ENCODE measurements at regions not wholly inside any gene's neighbourhood (a gene's known extent, or its start where the extent isn't known, plus 50 kb on each side); places are given as distances from the start of the nearest gene placed in this dataset.

DNA sequence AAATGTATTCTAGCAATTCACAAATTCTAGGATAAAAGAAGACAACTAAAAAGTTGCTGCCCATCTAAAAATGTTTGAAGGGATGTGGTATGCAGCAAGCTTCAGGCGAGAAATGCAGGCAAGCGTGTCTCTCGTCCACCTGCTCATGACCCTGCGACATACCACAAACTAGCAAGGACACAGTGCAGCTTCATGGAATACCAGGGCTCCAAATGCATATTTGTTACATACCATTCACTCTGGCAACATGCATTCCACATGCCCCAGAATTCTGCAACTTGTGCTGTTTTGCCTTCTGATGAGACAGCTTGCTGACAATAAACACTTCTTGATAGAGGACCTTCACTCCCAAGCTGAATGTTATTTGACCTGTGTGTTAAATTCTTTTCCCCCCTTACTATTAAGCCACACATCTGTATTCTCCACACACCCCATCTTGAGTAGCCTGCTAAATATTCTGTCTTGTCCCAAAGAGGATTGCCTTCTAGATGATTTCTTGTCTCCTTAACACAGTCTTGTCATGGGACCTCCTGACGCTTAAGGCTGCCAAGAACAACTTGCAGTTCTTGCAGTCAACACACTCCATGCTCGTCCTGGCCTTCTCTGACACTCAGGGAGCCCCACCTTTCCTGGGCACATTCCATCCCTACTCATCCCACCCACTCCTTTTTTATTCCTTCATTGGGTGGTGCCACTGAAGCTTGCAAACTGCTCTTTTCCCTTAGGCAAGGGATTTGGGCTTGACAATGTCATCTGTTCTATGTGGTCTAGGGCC, 340.5 kb downstream of the PIK3R1 start:
- 78 to 80% methylated on average over 6 of the region's 6 CpGs for WGBS, 2 donors

DNA sequence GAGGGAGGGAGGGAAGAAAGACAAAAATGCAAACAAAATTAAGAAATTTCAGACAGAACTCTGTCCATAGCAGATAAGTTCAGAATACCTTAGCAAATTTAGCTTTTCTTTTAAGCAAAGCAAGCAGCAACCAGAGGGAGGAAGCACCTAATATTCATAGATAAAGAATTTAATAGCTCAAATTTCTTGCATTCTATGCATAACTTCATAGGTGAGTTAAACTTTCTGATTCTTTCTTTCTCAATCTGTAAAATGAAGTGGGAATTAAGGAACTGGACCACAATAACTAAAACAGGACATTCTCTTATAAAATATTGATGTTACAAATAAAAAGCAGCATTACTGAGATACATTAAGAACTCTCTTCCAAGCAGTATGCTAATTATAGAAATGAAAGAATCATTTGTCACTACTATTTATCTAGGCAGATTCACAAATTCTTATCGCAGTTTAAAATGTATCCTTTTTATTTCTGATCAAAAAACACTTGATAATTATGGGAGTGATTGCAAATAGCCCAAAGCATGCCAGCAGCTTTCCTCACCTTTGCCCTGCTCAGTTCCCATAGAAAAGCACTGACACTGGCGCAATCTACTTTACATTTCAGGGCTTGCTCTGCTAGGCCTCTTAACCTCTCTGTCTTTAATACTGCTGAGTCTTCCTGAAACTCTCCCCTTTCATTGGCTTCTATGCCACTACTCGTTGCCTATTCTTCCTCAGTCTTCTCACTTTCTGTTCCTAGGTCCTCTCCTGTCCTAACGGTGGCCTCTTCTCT, 341.8 kb downstream of the PIK3R1 start:
- Histone ChIP-seq H3K36me3 (ENCODE audit: control insufficient read depth in 2 of 2, insufficient read depth in 2 of 2, low read length in 1 of 2) (no peaks in the 10 kb centered on the region), H3K4me3 (ENCODE audit: low read depth in 1 of 2, low read length in 2 of 2) (no peak overlapping the region), H3K27ac (ENCODE audit: low read depth in 2 of 2, low read length in 1 of 2) (no peak overlapping the region), H3K27me3 (ENCODE audit: control insufficient read depth in 1 of 2, insufficient read depth in 2 of 2, low read length in 2 of 2) (no peaks in the 10 kb centered on the region), H3K4me1 (ENCODE audit: control insufficient read depth in 2 of 2, insufficient read depth in 2 of 2, low read length in 1 of 2) (peaks cover 0 to 8% of the 10 kb centered on the region in 2 donors), H3K9me3 (ENCODE audit: control insufficient read depth in 2 of 2, insufficient read depth in 1 of 2, low read depth in 1 of 2, low read length in 1 of 2) (peaks cover 0 to 4% of the 10 kb centered on the region in 2 donors)
- WGBS, 2 donors: 69 to 70% methylated on average over 4 of the region's 4 CpGs

More for the DNA sequence above, 340.5 kb downstream of the PIK3R1 start:
- Histone ChIP-seq H3K27ac (ENCODE audit: low read depth in 2 of 2, low read length in 1 of 2) (no peak overlapping the region), H3K36me3 (ENCODE audit: control insufficient read depth in 2 of 2, insufficient read depth in 2 of 2, low read length in 1 of 2) (no peaks in the 10 kb centered on the region), H3K9me3 (ENCODE audit: control insufficient read depth in 2 of 2, insufficient read depth in 1 of 2, low read depth in 1 of 2, low read length in 1 of 2) (peaks cover 0 to 4% of the 10 kb centered on the region in 2 donors), H3K4me3 (ENCODE audit: low read depth in 1 of 2, low read length in 2 of 2) (no peak overlapping the region), H3K4me1 (ENCODE audit: control insufficient read depth in 2 of 2, insufficient read depth in 2 of 2, low read length in 1 of 2) (peaks cover 0 to 8% of the 10 kb centered on the region in 2 donors), H3K27me3 (ENCODE audit: control insufficient read depth in 1 of 2, insufficient read depth in 2 of 2, low read length in 2 of 2) (no peaks in the 10 kb centered on the region)

DNA sequence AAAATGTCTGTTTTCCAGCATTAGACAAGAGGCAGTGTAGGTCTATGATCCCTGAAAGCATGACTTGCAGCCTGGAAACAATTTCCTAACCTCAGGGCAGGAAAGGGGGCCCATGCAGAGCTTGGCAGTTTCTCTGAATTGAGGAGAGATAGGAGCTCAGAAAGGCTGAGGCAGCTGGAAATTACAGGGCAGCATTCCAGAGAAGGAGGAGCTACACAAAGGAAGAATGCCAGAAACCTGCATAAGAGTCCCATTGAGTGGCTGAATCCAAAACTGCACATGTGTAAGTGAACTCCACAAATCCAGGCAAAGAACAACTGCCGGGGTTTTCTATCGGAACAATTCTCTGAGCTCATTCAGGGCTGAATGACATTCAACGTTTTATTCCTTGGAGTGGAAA, 346.8 kb downstream of the PIK3R1 start:
- Histone ChIP-seq H3K9me3 (ENCODE audit: control insufficient read depth in 2 of 2, insufficient read depth in 1 of 2, low read depth in 1 of 2, low read length in 1 of 2) (peaks cover 4 to 6% of the 10 kb centered on the region in 2 donors), H3K27ac (ENCODE audit: low read depth in 2 of 2, low read length in 1 of 2) (no peak overlapping the region), H3K4me3 (ENCODE audit: low read depth in 1 of 2, low read length in 2 of 2) (no peak overlapping the region), H3K27me3 (ENCODE audit: control insufficient read depth in 1 of 2, insufficient read depth in 2 of 2, low read length in 2 of 2) (no peaks in the 10 kb centered on the region), H3K4me1 (ENCODE audit: control insufficient read depth in 2 of 2, insufficient read depth in 2 of 2, low read length in 1 of 2) (no peaks in the 10 kb centered on the region), H3K36me3 (ENCODE audit: control insufficient read depth in 2 of 2, insufficient read depth in 2 of 2, low read length in 1 of 2) (no peaks in the 10 kb centered on the region)
- 31 to 42% methylated on average over 3 of the region's 3 CpGs for WGBS, 2 donors

DNA sequence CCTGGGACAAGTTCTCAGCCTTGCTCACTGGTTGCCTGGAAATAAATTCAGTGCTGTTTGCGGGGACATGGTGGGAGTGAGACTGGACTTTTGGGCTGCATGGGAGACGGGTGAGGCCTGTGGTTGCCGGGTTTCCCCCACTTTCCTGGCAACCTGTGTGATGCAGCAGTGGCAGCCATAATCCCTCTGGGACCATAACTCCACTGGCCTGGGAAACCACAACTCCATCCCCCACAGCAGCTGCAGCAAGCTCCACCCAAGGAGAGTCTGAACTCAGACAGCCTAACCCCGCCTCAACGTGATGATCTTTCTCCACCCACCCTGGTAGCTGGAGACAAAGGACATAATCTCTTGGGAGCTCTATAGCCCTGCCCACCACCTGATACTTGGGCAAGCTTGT, 349.9 kb downstream of the PIK3R1 start:
- WGBS, 2 donors: 82 to 89% methylated on average over 5 of the region's 5 CpGs

DNA sequence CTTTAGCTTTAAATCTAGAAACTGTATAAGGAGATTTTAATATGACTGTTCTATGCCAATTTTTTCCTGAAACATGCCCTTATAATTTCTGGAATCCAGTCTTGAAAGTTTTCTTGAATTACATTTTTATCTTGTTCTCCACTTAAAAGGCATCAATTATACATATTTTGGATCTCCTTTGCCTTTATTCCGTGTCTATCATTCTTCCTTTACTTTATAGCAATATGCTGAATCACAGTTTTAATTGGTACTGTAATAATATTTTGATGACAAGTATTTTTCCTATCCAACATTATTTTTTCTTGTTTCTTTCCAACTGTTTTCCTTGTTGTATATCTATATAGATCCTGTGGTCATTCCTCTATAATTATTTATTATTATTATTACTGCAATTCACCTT, 361.2 kb downstream of the PIK3R1 start:
- Histone ChIP-seq H3K27me3 (ENCODE audit: control insufficient read depth in 1 of 2, insufficient read depth in 2 of 2, low read length in 2 of 2) (no peaks in the 10 kb centered on the region), H3K27ac (ENCODE audit: low read depth in 2 of 2, low read length in 1 of 2) (no peak overlapping the region), H3K36me3 (ENCODE audit: control insufficient read depth in 2 of 2, insufficient read depth in 2 of 2, low read length in 1 of 2) (no peaks in the 10 kb centered on the region), H3K4me1 (ENCODE audit: control insufficient read depth in 2 of 2, insufficient read depth in 2 of 2, low read length in 1 of 2) (no peaks in the 10 kb centered on the region), H3K9me3 (ENCODE audit: control insufficient read depth in 2 of 2, insufficient read depth in 1 of 2, low read depth in 1 of 2, low read length in 1 of 2) (no peaks in the 10 kb centered on the region), H3K4me3 (ENCODE audit: low read depth in 1 of 2, low read length in 2 of 2) (no peak overlapping the region)
- WGBS, 2 donors: 81 to 85% methylated on average over 1 of the region's 1 CpG

More for the DNA sequence above, 349.9 kb downstream of the PIK3R1 start:
- Histone ChIP-seq H3K4me3 (ENCODE audit: low read depth in 1 of 2, low read length in 2 of 2) (no peak overlapping the region), H3K27me3 (ENCODE audit: control insufficient read depth in 1 of 2, insufficient read depth in 2 of 2, low read length in 2 of 2) (no peaks in the 10 kb centered on the region), H3K9me3 (ENCODE audit: control insufficient read depth in 2 of 2, insufficient read depth in 1 of 2, low read depth in 1 of 2, low read length in 1 of 2) (peaks cover 0 to 6% of the 10 kb centered on the region in 2 donors), H3K27ac (ENCODE audit: low read depth in 2 of 2, low read length in 1 of 2) (no peak overlapping the region), H3K4me1 (ENCODE audit: control insufficient read depth in 2 of 2, insufficient read depth in 2 of 2, low read length in 1 of 2) (no peaks in the 10 kb centered on the region), H3K36me3 (ENCODE audit: control insufficient read depth in 2 of 2, insufficient read depth in 2 of 2, low read length in 1 of 2) (no peaks in the 10 kb centered on the region)

DNA sequence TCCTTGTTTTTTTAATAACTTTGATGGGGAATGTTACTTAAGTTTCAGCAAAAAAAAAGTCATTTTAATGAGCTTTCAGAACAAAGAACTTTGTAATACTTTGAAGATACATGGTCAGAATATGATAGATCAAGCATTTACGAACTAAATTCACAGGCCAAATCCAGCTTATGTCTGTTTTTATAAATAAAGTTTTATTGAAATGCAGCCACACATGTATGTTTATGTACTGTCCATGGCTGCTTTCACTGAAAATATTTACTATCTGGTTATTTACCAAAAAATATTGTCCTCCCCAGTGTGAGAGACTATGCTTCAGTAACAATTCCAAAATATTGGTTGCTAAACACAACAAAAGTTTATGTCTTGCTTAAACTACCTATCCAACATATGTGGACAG, 366.7 kb downstream of the PIK3R1 start:
- Histone ChIP-seq H3K4me3 (ENCODE audit: low read depth in 1 of 2, low read length in 2 of 2) (no peak overlapping the region), H3K4me1 (ENCODE audit: control insufficient read depth in 2 of 2, insufficient read depth in 2 of 2, low read length in 1 of 2) (no peaks in the 10 kb centered on the region), H3K27me3 (ENCODE audit: control insufficient read depth in 1 of 2, insufficient read depth in 2 of 2, low read length in 2 of 2) (no peaks in the 10 kb centered on the region), H3K9me3 (ENCODE audit: control insufficient read depth in 2 of 2, insufficient read depth in 1 of 2, low read depth in 1 of 2, low read length in 1 of 2) (no peaks in the 10 kb centered on the region), H3K27ac (ENCODE audit: low read depth in 2 of 2, low read length in 1 of 2) (no peak overlapping the region), H3K36me3 (ENCODE audit: control insufficient read depth in 2 of 2, insufficient read depth in 2 of 2, low read length in 1 of 2) (no peaks in the 10 kb centered on the region)
- 88 to 98% methylated on average over 1 of the region's 1 CpG for WGBS, 2 donors

DNA sequence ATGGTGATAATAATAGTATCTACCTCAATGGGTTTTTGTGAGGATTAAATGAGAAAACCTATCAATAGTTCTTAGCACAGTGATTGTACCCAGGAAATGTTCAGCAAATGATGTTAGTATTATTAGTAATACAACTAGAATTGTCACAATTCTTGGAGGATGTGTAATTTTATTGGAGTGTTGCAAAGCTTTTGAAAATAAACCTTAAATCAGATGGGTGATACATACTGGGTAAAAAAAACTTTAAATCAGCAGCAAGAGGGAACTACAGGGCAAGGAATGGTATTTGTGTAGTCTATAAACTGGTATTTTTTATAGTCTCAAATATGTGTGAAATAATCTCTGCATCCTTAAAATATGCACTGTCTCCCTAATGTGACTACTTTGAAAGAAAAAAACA, 371.6 kb downstream of the PIK3R1 start:
- Histone ChIP-seq H3K4me1 (ENCODE audit: control insufficient read depth in 2 of 2, insufficient read depth in 2 of 2, low read length in 1 of 2) (no peaks in the 10 kb centered on the region), H3K27ac (ENCODE audit: low read depth in 2 of 2, low read length in 1 of 2) (no peak overlapping the region), H3K36me3 (ENCODE audit: control insufficient read depth in 2 of 2, insufficient read depth in 2 of 2, low read length in 1 of 2) (no peaks in the 10 kb centered on the region), H3K27me3 (ENCODE audit: control insufficient read depth in 1 of 2, insufficient read depth in 2 of 2, low read length in 2 of 2) (no peaks in the 10 kb centered on the region), H3K9me3 (ENCODE audit: control insufficient read depth in 2 of 2, insufficient read depth in 1 of 2, low read depth in 1 of 2, low read length in 1 of 2) (no peaks in the 10 kb centered on the region), H3K4me3 (ENCODE audit: low read depth in 1 of 2, low read length in 2 of 2) (no peak overlapping the region)

DNA sequence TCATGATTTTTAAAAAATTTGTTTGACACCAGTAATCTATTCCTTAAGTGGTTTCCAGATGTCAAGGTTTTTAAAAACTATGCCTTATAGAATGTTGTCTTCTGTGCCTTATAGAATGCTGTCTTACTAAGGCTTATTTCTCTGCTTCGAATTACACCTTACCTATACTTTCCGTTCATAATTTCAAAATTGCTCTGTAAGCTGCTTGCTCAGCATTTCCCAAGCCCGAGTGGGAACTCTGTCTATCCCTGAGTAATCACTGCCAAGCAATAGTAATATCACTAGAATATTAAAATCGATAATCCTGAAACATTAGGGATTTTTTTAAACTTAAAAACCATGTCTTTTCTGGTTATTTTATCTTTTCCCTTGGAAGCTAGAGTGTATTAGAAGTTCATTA, 376.3 kb downstream of the PIK3R1 start:
- no peaks in the 10 kb centered on the region for H3K36me3 ChIP-seq (ENCODE audit: control insufficient read depth in 2 of 2, insufficient read depth in 2 of 2, low read length in 1 of 2)
- peaks cover 0 to 3% of the 10 kb centered on the region in 2 donors for H3K9me3 ChIP-seq (ENCODE audit: control insufficient read depth in 2 of 2, insufficient read depth in 1 of 2, low read depth in 1 of 2, low read length in 1 of 2)
- no peaks in the 10 kb centered on the region for H3K27me3 ChIP-seq (ENCODE audit: control insufficient read depth in 1 of 2, insufficient read depth in 2 of 2, low read length in 2 of 2)
- WGBS, 2 donors: 89% methylated on average over 4 of the region's 4 CpGs
- H3K27ac ChIP-seq (ENCODE audit: low read depth in 2 of 2, low read length in 1 of 2): no peak overlapping the region
- no peak overlapping the region for H3K4me3 ChIP-seq (ENCODE audit: low read depth in 1 of 2, low read length in 2 of 2)
- H3K4me1 ChIP-seq (ENCODE audit: control insufficient read depth in 2 of 2, insufficient read depth in 2 of 2, low read length in 1 of 2): peaks cover 0 to 6% of the 10 kb centered on the region in 2 donors

DNA sequence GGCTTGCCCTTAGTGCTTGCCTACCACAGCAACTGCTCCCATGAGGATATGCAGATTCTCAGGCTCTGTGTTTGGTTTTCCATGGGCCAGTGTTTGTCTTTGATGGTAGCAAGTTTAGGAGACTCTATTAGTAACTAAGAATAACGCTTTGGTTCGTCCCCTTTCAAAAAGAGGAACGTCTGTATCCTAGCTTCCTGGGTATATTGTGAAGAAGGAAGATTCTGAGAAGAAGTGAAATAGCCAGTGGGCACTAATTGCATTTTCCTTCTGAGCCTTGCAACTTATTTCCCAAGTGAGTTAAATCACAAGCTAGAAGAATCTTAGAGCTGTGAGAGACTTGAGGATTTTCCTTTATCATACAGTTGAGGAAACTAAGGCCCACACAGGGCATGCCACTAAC, 376.8 kb downstream of the PIK3R1 start:
- peaks cover 0 to 6% of the 10 kb centered on the region in 2 donors for H3K4me1 ChIP-seq (ENCODE audit: control insufficient read depth in 2 of 2, insufficient read depth in 2 of 2, low read length in 1 of 2)
- no peaks in the 10 kb centered on the region for H3K27me3 ChIP-seq (ENCODE audit: control insufficient read depth in 1 of 2, insufficient read depth in 2 of 2, low read length in 2 of 2)
- peaks cover 0 to 3% of the 10 kb centered on the region in 2 donors for H3K9me3 ChIP-seq (ENCODE audit: control insufficient read depth in 2 of 2, insufficient read depth in 1 of 2, low read depth in 1 of 2, low read length in 1 of 2)
- no peaks in the 10 kb centered on the region for H3K36me3 ChIP-seq (ENCODE audit: control insufficient read depth in 2 of 2, insufficient read depth in 2 of 2, low read length in 1 of 2)
- H3K4me3 ChIP-seq (ENCODE audit: low read depth in 1 of 2, low read length in 2 of 2): no peak overlapping the region
- 76 to 80% methylated on average over 3 of the region's 3 CpGs for WGBS, 2 donors
- no peak overlapping the region for H3K27ac ChIP-seq (ENCODE audit: low read depth in 2 of 2, low read length in 1 of 2)

Measured in esophagus (tissue), 2 donors.